SJSA1 (cell line): ENCODE measurements at regions not wholly inside any gene's neighbourhood (a gene's known extent, or its start where the extent isn't known, plus 50 kb on each side); places are given as distances from the start of the nearest gene placed in this dataset.

Experiments used
- DNase-seq, 2 experiments: peaks; one replicate each; pipeline ENCODE4 v3.0.0-alpha.2; 2015 to 2020; ENCODE audit warnings: low spot score in 2 of 2, low read depth in 1 of 2
- H3K27ac ChIP-seq: fragments of 250-450 bp; sonication (Bioruptor Pico); 2 replicates; pipeline ENCODE4 v1.5.1; 2020; ENCODE audit warnings: mild to moderate bottlenecking, moderate library complexity
- H3K27me3 ChIP-seq: fragments of 250-450 bp; sonication (Bioruptor Pico); replicated peaks from 2 replicates; pipeline ENCODE4 v1.5.1; 2020; ENCODE audit warnings: mild to moderate bottlenecking, moderate library complexity
- H3K36me3 ChIP-seq: fragments of 250-450 bp; sonication (Bioruptor Pico); 2 replicates; pipeline ENCODE4 v1.5.1; 2020; ENCODE audit warnings: mild to moderate bottlenecking
- H3K4me1 ChIP-seq: fragments of 250-450 bp; sonication (Bioruptor Pico); replicated peaks from 2 replicates; pipeline ENCODE4 v1.6.1; 2021; ENCODE audit warnings: mild to moderate bottlenecking
- H3K4me3 ChIP-seq: fragments of 250-450 bp; sonication (Bioruptor Pico); 2 replicates; pipeline ENCODE4 v1.5.1; 2020; ENCODE audit warnings: mild to moderate bottlenecking
- H3K9me3 ChIP-seq: fragments of 250-450 bp; sonication (Bioruptor Pico); replicated peaks from 2 replicates; pipeline ENCODE4 v1.5.1; 2020; ENCODE audit warnings: mild to moderate bottlenecking

DNA sequence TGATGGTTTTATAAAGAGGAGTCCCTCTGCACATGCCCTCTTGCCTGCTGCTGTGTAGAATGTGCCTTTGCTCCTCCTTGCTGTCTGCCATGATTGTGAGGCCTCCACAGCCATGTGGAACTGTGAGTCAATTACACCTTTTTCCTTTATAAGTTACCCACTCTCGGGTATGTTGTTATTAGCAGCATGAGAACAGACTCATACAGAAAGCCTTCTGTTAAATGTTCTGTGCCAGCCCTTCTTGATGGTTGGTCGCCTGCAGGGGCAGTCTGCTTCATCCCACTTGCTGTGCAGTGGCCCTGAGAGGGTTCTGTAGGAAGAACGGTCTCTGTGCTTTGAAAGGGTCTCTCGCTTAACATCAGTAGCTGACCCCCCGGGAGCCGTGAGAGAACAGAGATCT, 248.9 kb upstream of the IGFBP3 start:
- Histone ChIP-seq H3K4me1 (peaks cover 14% of the 10 kb centered on the region), H3K36me3 (no peaks in the 10 kb centered on the region), H3K4me3 (no peak overlapping the region), H3K27ac (no peak overlapping the region), H3K27me3 (no peaks in the 10 kb centered on the region), H3K9me3 (no peaks in the 10 kb centered on the region)
- DNase-seq, result no peak

DNA sequence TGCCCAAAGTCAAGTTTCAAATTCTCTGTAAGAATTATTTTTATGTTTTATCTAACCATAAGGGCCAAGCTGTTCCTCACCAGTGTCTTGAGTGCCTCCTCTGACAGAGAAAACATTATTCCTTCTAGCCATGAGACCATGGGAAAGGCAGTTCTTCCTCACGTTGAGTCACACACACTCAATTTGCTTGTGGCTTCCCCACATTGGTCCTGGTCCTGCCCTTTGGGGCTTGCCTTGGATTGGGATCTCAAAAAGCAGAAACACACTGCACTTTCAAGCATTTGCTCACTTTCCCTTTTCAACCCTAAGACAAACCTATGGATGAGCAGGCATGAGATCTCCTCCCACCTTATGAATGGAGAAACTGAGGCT, 248.3 kb upstream of the IGFBP3 start:
- Histone ChIP-seq H3K4me3 (no peak overlapping the region), H3K9me3 (no peaks in the 10 kb centered on the region), H3K4me1 (peaks cover 14% of the 10 kb centered on the region), H3K36me3 (no peaks in the 10 kb centered on the region), H3K27ac (no peak overlapping the region), H3K27me3 (no peaks in the 10 kb centered on the region)
- DNase-seq, result no peak

DNA sequence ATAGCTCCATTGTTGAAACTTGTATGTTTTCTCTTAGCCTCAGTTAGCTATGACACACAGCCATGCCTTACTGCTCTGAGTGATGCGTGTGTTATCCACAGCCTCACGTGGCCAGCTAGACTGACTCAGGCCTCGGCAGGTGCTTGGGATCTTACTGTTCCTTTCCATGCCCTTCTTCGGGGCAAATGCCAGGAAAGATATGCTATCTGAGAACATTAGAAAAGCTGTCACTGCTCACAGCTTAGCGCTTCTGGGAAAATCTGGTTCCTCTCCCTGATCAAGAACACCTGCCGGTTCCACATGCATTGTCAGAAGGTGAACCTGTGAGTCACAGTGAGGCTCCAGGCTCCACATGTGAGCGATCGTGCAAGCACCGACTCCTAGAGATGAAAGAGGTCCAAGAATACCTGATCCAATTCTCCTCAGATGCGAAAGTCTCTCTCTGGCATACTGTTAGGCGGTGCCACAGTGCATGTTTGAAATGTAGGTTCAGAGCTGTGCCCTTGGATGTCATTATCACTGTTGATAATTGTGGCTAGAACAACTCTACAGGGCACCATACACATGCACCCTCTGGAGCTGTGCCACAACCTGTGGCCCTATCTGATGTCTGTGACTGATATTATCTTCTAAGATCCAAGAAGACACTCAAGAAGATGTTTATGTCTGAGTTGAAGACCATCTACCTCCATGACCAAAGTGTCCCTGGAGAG, 247.8 kb upstream of the IGFBP3 start:
- Histone ChIP-seq H3K9me3 (no peaks in the 10 kb centered on the region), H3K36me3 (no peaks in the 10 kb centered on the region), H3K4me1 (peaks cover 10% of the 10 kb centered on the region), H3K4me3 (no peak overlapping the region), H3K27ac (no peak overlapping the region), H3K27me3 (no peaks in the 10 kb centered on the region)
- no peak for DNase-seq

DNA sequence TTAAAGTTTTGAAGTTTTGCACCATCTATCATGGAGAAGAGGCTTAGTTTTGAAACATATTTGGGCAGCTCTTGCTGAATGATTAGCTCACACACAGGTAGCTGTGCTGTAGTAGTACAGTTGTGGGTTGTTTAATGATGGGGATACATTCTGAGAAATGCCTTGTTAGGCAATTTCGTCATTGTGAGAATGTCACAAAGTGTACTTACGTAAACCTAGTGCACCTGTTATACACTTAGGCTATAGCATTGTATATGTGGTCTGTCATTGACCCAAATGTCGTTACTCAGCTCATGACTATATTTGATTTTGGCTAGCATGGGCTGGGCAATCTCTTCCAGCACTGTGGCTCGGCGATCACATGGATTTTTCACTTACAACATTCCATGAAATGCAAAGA, 247.2 kb upstream of the IGFBP3 start:
- no peaks in the 10 kb centered on the region for H3K9me3 ChIP-seq
- H3K27me3 ChIP-seq, result no peaks in the 10 kb centered on the region
- no peak overlapping the region for H3K4me3 ChIP-seq
- no peak for DNase-seq
- peaks cover 5% of the 10 kb centered on the region for H3K4me1 ChIP-seq
- H3K27ac ChIP-seq, result no peak overlapping the region
- no peaks in the 10 kb centered on the region for H3K36me3 ChIP-seq

DNA sequence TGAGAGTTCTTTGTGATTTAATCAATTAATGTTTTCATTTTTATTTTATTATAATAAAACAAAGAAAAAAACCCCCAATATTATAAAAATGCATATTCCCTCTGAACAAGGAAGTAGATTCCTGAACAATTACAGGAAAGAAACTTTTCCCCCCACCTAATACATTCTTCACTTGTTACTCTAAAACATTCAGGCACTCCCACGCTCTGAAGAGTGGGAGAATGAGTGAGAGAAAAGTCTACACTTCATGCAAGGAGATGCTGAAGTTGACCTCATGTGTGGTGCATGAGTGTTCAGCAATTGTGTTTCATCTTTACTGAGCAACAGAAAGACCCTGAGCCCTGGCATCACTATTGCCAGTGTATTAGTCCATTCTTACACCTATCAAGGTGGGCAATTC, 244.2 kb upstream of the IGFBP3 start:
- H3K36me3 ChIP-seq, result no peaks in the 10 kb centered on the region
- H3K27ac ChIP-seq, result no peak overlapping the region
- peaks cover 4% of the 10 kb centered on the region; the same call in 1 of the 2 replicates for H3K4me1 ChIP-seq
- no peaks in the 10 kb centered on the region for H3K9me3 ChIP-seq
- no peak overlapping the region for H3K4me3 ChIP-seq
- H3K27me3 ChIP-seq, result no peaks in the 10 kb centered on the region
- DNase-seq, result no peak

DNA sequence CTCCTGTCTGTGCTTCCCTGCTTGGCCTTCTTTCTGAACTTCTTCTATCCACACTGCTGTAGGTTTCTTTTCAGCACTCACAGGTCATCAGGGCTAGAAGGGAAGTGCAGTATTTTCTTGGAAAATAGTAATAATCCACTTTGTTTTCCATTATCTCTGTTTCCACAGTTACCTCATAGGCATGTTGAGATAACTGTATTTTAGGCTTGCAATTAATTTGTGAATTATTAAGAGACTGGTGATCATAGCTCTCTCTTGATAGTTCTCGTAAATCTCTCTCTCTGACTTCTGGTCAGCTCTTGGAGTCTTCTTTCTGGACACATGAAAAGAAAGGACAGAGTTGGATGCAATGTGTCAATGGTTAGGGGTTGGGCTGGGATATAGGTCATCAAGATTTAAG, 243.6 kb upstream of the IGFBP3 start:
- H3K9me3 ChIP-seq, result no peaks in the 10 kb centered on the region
- H3K4me3 ChIP-seq, result no peak overlapping the region
- H3K27ac ChIP-seq, result no peak overlapping the region
- DNase-seq, result no peak
- H3K36me3 ChIP-seq, result no peaks in the 10 kb centered on the region
- H3K4me1 ChIP-seq, result peaks cover 4% of the 10 kb centered on the region; the same call in 1 of the 2 replicates
- no peaks in the 10 kb centered on the region for H3K27me3 ChIP-seq

DNA sequence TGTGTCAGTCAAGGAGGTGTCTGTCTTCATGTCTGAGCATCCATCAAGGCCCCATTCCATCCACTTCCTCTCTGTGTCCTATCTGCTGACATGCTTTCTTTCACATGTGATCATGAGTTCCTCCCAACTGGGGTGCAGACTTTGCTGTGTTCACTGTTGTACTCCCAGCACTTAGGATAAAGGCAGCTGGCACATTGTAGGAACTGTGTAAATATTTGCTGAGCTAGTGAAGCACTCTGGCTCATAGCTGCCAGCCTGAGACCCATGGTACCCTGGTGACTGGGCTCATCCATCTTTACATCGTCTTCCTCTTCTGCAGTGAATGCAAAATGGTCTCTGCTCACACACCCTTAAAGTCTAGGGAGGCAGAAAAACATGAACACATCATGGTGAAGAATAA, 242.2 kb upstream of the IGFBP3 start:
- DNase-seq, result no peak
- Histone ChIP-seq H3K36me3 (no peaks in the 10 kb centered on the region), H3K27me3 (no peaks in the 10 kb centered on the region), H3K4me3 (no peak overlapping the region), H3K9me3 (no peaks in the 10 kb centered on the region), H3K4me1 (peaks cover 4% of the 10 kb centered on the region; the same call in 1 of the 2 replicates), H3K27ac (no peak overlapping the region)

DNA sequence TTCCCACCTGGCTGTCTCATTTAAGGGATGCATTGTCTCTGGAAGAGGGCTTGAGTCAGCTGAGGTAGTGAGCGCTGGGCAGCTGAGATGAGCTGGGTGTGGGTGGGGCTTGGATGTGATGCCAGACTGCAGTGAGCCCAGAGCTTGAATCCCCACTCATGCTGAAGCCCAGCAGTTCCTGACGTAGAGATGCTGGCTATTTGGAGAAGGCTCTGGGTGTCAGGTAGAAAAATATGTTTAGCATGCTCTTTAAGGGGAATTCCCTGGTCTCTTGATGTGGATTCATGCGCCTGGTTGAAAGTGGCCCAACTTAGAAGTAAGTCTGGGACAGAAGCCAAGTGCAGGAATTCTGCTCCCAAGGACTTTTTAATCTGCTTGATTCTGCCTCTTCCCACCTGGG, 241.5 kb upstream of the IGFBP3 start:
- Histone ChIP-seq H3K9me3 (no peaks in the 10 kb centered on the region), H3K4me1 (peaks cover 4% of the 10 kb centered on the region; the same call in 1 of the 2 replicates), H3K36me3 (no peaks in the 10 kb centered on the region), H3K4me3 (no peak overlapping the region), H3K27ac (no peak overlapping the region), H3K27me3 (no peaks in the 10 kb centered on the region)
- DNase-seq, result no peak

DNA sequence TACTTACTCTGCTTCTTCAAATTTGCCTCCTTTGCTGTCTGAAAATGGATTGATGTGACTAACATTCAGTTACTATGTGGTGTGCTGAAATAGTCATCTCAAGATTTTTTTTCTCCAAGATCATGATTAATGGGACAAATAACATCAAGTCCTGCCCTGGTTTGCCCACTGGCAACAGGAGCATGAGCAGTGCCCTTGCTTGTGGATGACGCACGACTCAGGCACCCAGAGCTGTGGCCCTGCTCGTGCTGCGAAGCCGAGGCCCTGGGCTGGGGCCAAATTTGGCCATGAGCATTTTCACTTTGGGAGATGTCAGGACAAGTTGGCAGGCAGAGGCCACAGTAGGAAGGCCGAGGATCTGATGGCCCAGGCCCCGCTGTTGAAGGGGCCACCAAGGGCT, 239.8 kb upstream of the IGFBP3 start:
- H3K36me3 ChIP-seq, result no peaks in the 10 kb centered on the region
- no peak overlapping the region for H3K27ac ChIP-seq
- H3K27me3 ChIP-seq, result no peaks in the 10 kb centered on the region
- no peak overlapping the region for H3K4me3 ChIP-seq
- DNase-seq, result no peak
- H3K9me3 ChIP-seq, result no peaks in the 10 kb centered on the region
- H3K4me1 ChIP-seq, result peaks cover 4% of the 10 kb centered on the region; the same call in 1 of the 2 replicates

DNA sequence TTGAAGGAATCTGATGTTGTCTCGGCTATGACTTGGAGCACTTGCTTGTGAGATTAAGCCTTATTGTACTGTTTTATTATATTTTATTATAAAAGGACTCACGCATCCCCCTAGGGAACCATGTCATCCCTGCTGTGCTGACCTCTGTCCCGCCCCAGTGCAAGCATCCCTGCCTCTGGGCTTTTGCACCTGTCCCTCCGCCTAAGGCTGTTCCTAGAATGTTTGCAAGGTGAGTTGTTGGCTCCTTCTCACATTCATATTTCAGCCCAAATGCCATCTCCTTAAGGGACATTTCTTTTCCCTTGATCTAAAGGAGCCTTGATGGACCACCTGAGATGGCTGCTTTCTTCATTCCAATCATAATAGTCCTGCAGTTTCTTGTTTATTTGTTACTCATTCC, 236.9 kb upstream of the IGFBP3 start:
- H3K27ac ChIP-seq, result no peak overlapping the region
- H3K4me3 ChIP-seq, result no peak overlapping the region
- peaks cover 8% of the 10 kb centered on the region for H3K4me1 ChIP-seq
- H3K36me3 ChIP-seq, result no peaks in the 10 kb centered on the region
- H3K9me3 ChIP-seq, result no peaks in the 10 kb centered on the region
- DNase-seq, result no peak
- no peaks in the 10 kb centered on the region for H3K27me3 ChIP-seq

DNA sequence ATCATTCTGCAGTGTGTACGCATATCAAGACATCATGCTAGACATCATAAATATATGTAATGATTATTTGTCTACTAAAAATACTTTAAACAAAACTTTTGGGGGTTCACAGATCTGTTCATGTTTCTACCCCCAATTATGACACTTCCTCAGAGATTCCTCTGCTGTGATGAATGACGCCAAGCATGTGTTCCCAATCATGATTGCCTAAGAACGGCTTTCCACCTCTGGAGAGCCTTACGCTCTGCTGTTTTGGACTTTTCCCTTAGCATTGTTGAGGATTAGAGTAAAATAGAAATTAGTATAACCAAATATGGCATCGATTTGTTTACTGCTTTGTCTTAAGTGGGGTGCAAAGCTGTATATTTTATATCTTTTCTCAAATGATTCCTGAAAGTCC, 236.3 kb upstream of the IGFBP3 start:
- H3K27me3 ChIP-seq, result no peaks in the 10 kb centered on the region
- H3K9me3 ChIP-seq, result no peaks in the 10 kb centered on the region
- H3K4me1 ChIP-seq, result peaks cover 8% of the 10 kb centered on the region
- DNase-seq, result no peak
- no peak overlapping the region for H3K27ac ChIP-seq
- H3K4me3 ChIP-seq, result no peak overlapping the region
- no peaks in the 10 kb centered on the region for H3K36me3 ChIP-seq

DNA sequence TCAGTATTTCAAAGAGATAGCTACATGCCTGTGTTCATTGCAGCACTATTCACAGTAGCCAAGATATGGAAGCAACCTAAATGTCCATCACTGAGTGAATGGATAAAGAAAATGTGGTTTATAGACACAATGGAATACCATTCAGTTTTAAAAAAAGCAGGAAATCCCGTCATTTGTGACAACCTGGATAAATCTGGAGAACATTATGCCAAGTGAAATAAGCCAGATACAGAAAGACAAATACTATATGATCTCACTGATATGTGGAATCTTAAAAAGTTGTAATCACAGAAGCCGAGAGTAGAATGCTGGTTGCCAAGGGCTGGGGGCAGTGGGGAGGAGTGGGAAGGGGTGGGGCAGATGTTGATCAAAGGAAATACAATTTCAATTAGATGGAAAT, 235.8 kb upstream of the IGFBP3 start:
- no peak for DNase-seq
- H3K9me3 ChIP-seq, result no peaks in the 10 kb centered on the region
- no peak overlapping the region for H3K27ac ChIP-seq

DNA sequence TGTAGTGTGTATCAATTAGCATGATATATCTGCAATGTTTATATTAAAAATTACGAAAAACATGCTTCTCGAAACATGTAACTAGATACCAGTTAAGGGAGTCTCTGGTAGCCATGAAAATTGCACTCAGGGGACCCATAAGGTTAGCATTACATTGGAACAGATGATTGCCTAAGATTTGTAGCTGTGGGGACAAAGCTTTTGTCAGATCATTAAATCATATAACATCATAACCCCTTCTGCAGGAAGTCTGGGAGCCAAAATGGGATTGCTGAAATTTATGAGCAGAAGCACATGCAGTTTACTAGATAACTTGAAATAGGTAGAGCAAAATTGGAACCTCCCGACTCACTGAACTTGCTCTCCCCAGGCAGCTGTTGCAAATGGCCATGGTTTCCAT, 235.0 kb upstream of the IGFBP3 start:
- no peaks in the 10 kb centered on the region for H3K9me3 ChIP-seq
- no peak for DNase-seq
- no peaks in the 10 kb centered on the region for H3K36me3 ChIP-seq
- no peaks in the 10 kb centered on the region for H3K27me3 ChIP-seq
- H3K27ac ChIP-seq, result no peak overlapping the region
- peaks cover 8% of the 10 kb centered on the region for H3K4me1 ChIP-seq
- H3K4me3 ChIP-seq, result no peak overlapping the region

More for the DNA sequence above, 235.8 kb upstream of the IGFBP3 start:
- Histone ChIP-seq H3K4me3 (no peak overlapping the region), H3K36me3 (no peaks in the 10 kb centered on the region), H3K4me1 (peaks cover 8% of the 10 kb centered on the region), H3K27me3 (no peaks in the 10 kb centered on the region)

DNA sequence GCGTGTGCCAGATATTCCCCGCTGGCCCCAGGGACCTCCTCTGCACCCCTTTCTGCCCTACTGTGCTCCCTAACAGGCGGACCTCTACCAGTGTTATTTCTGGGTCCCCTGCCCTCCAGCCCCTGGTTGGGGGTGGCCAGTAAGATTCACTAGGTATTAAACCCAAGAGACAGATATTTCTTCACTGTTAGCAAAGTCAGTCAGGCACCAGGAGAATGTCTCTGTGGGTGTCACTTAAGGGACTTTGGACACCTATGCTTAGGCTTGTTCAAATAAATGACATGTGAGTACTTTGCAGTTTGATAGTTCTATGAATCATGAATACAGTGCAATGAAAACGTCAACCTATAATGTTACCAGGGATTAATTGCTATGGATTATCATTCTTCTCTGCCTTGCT, 234.3 kb upstream of the IGFBP3 start:
- H3K27ac ChIP-seq, result no peak overlapping the region
- no peak overlapping the region for H3K4me3 ChIP-seq
- no peaks in the 10 kb centered on the region for H3K9me3 ChIP-seq
- H3K36me3 ChIP-seq, result no peaks in the 10 kb centered on the region
- no peaks in the 10 kb centered on the region for H3K27me3 ChIP-seq
- no peak for DNase-seq
- H3K4me1 ChIP-seq, result peaks cover 13% of the 10 kb centered on the region
